Stimulated activated memory B cell treated with anti-CD40 and anti-IgM and Interleukin-4, amounts not matched to agents 10 μg/mL and 1 μg/mL and 100 μg/mL, for 72 hours (primary cell): ENCODE measurements at regions not wholly inside any gene's neighbourhood (a gene's known extent, or its start where the extent isn't known, plus 50 kb on each side); places are given as distances from the start of the nearest gene placed in this dataset.

Experiments used
- ATAC-seq: fragments of 150-1000 bp; cut with Tn5 transposase; 2 replicates; pipeline ENCODE4 v1.10.0; 2021
- H3K27ac Mint-ChIP-seq: one replicate; pipeline ENCODE4 v1.8.0; 2022; ENCODE audit warnings: mild to moderate bottlenecking, mixed read lengths
- H3K27me3 Mint-ChIP-seq: one replicate; pipeline ENCODE4 v1.8.0; 2022; ENCODE audit warnings: mixed read lengths
- H3K36me3 Mint-ChIP-seq: one replicate; pipeline ENCODE4 v1.8.0; 2022; ENCODE audit warnings: mixed read lengths
- H3K4me1 Mint-ChIP-seq: one replicate; pipeline ENCODE4 v1.8.0; 2022; ENCODE audit warnings: mixed read lengths
- H3K4me3 Mint-ChIP-seq: one replicate; pipeline ENCODE4 v1.8.0; 2022; ENCODE audit warnings: mild to moderate bottlenecking, moderate library complexity, mixed read lengths
- H3K9me3 Mint-ChIP-seq: one replicate; pipeline ENCODE4 v1.8.0; 2022; ENCODE audit warnings: mixed read lengths

DNA sequence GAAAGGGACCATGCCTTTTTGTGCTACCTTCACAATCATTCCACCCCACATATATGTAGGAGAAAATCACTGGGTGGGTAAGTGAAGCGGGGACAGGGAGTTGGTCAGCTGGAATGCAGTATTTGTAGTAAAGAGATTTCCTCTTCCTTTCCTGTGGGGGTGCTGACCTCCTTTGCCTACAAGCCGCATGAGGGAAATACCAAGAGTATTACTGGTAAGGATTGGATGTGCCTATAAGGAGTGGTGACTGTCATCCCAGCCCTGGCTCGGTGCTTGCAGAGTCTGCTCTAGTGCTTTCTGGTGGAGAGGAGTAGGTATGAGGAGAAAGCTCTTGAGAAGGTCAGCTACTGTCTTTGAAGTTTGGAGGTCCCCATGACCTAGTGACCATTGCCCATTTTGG lies 324.6 kb downstream of the HRH4 start:
- peaks cover 11% of the 10 kb centered on the region for H3K9me3 Mint-ChIP-seq
- no peaks in the 10 kb centered on the region for H3K36me3 Mint-ChIP-seq
- no peak for ATAC-seq
- no peak overlapping the region for H3K4me3 Mint-ChIP-seq
- H3K27ac Mint-ChIP-seq = no peak overlapping the region
- no peaks in the 10 kb centered on the region for H3K27me3 Mint-ChIP-seq
- no peaks in the 10 kb centered on the region for H3K4me1 Mint-ChIP-seq

DNA sequence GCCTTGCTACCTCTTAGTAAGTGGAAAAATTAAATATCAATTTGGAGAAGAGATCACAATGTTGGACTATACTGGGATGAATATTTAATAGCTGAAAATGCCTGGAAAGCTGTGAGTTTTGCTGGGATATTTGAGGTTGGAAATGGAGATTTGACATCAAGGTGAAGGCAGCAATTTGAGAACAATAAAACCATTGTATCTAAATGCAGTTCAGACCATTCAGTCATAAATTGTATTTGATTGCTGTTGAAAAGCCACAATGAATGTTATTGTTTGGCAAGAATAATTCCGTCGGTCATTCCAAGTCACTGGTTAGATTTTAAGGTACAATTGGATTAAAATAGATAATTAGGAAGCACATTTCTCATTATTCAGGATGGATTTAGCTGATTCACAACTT lies 325.6 kb downstream of the HRH4 start:
- H3K27ac Mint-ChIP-seq = no peak overlapping the region
- ATAC-seq = no peak
- H3K9me3 Mint-ChIP-seq = peaks cover 11% of the 10 kb centered on the region
- H3K27me3 Mint-ChIP-seq = no peaks in the 10 kb centered on the region
- H3K4me3 Mint-ChIP-seq = no peak overlapping the region
- H3K4me1 Mint-ChIP-seq = no peaks in the 10 kb centered on the region
- no peaks in the 10 kb centered on the region for H3K36me3 Mint-ChIP-seq

DNA sequence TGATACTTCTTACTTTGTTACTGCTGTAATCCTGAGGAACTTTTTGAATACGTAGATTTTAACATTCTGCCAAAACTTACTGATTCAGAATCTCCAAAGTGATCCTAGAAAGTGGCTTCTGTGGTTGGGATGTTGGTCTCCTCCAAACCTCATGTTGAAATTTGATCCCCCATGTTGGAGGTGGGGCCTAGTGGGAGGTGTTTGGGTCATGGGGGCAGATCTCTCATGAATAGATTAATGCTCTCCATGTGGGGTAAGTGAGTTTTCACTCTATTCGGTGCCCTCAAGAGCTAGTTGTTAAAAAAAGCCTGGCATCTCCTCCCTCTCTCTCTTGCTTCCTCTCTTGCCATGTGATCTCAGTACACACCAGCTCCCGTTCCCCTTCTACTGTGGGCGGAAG lies 329.9 kb downstream of the HRH4 start:
- Mint-ChIP-seq H3K27ac (no peak overlapping the region), H3K4me3 (no peak overlapping the region), H3K27me3 (no peaks in the 10 kb centered on the region), H3K9me3 (peaks cover 11% of the 10 kb centered on the region), H3K4me1 (no peaks in the 10 kb centered on the region), H3K36me3 (no peaks in the 10 kb centered on the region)
- ATAC-seq = no peak

DNA sequence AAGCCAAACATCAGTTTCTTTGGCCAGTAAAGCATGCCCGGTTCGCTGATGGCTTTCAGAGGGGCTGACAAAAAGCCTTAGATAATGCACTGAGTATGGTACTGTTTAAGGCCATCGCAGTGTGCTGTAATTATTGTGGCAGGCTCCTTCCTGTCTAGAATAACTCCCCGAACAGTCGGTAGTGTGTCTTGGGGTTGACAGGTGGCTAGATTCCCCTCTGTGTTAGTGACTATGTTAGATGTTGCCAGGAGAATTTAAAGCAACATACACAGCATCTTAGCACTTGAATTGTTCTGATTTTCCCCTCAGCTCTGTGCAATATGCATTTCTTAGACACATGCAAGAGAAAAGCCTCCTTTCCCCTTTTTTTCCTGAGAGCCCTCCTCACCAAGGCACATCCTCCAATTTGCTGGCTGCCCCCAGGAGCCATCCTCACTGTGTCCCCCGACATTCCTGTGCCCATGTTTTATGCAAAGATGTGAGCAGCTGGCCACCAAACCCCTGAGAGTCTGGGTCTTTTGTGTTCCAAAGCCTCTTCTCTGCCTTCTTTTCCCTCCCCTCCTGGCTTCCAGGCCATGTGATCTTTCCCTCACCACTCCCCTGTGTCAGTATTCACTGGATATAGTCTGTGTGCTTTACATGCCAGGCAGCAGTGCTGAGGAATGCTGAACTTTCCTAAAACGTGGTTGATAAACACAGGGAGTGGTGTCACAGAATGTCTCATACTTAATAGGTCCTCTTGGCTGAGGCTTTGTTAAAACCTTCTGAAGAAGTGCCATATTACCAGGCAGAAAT lies 331.5 kb downstream of the HRH4 start:
- H3K27ac Mint-ChIP-seq = no peak overlapping the region
- no peak for ATAC-seq
- H3K9me3 Mint-ChIP-seq = peaks cover 11% of the 10 kb centered on the region
- H3K4me3 Mint-ChIP-seq = no peak overlapping the region
- H3K27me3 Mint-ChIP-seq = no peaks in the 10 kb centered on the region
- no peaks in the 10 kb centered on the region for H3K36me3 Mint-ChIP-seq
- no peaks in the 10 kb centered on the region for H3K4me1 Mint-ChIP-seq

DNA sequence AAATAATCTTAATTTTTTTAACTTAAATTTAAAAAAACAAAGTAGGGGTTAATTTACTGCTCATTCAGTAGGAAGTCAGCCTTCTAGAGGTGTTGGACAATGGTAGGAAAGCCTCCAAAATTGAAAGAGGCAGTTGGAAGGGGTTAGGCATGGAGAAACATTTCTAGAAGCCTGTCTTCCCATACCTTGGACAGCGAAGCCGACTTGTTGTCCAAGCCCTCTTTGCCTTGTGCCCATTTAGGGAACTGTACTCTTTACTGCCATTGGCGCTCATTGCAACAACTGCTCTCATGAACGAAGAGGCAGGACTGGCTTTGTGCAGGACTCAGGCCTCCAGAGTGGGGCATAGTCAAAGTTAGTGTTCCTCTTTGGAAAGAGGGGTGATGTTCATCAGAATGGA lies 333.3 kb downstream of the HRH4 start:
- H3K36me3 Mint-ChIP-seq = no peaks in the 10 kb centered on the region
- no peak overlapping the region for H3K27ac Mint-ChIP-seq
- peaks cover 2% of the 10 kb centered on the region for H3K9me3 Mint-ChIP-seq
- H3K27me3 Mint-ChIP-seq = no peaks in the 10 kb centered on the region
- no peaks in the 10 kb centered on the region for H3K4me1 Mint-ChIP-seq
- no peak for ATAC-seq
- no peak overlapping the region for H3K4me3 Mint-ChIP-seq

DNA sequence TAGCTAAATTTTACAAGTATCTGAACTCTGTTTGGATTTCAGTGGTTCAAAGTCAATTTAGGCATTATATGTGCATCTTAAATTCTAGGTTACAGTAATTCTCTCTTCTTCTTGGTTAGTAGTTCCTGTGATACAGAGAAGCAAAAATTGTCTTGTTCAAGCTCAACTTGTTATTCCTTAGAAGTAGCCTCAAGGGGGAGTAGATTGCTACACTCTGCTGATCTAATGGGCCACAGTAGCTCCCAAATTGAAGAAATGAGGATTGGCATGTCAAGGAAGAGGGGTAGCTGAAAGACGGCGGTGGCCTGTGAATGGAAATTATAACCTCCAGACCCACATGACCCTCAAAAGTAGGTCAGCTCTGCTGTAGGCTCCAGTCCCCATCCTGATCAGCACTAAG lies 334.7 kb downstream of the HRH4 start:
- Mint-ChIP-seq H3K4me1 (no peaks in the 10 kb centered on the region), H3K4me3 (no peak overlapping the region), H3K9me3 (no peaks in the 10 kb centered on the region), H3K27me3 (peaks cover 7% of the 10 kb centered on the region), H3K36me3 (no peaks in the 10 kb centered on the region), H3K27ac (no peak overlapping the region)
- no peak for ATAC-seq

DNA sequence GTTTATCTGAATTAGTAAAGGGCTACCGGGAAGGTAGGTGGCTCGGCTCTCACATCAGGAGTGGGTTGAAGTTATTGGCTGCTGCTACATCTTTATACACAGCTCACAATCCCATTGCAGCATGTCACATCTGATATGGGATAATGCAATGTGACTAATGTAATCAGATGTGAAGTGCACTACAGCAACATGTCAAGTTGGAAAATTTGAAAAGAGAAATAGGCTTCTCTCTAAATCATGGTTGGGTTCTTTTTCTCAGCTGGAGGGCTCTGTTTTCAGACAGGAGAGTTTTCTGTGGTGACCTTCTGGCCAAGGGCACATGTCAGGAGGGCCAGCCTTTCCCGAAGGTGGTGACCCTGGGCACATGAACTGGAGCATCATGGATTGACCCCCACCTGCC lies 337.5 kb downstream of the HRH4 start:
- H3K36me3 Mint-ChIP-seq = no peaks in the 10 kb centered on the region
- no peak overlapping the region for H3K4me3 Mint-ChIP-seq
- ATAC-seq = no peak
- no peaks in the 10 kb centered on the region for H3K4me1 Mint-ChIP-seq
- H3K27ac Mint-ChIP-seq = no peak overlapping the region
- H3K9me3 Mint-ChIP-seq = no peaks in the 10 kb centered on the region
- peaks cover 7% of the 10 kb centered on the region for H3K27me3 Mint-ChIP-seq

DNA sequence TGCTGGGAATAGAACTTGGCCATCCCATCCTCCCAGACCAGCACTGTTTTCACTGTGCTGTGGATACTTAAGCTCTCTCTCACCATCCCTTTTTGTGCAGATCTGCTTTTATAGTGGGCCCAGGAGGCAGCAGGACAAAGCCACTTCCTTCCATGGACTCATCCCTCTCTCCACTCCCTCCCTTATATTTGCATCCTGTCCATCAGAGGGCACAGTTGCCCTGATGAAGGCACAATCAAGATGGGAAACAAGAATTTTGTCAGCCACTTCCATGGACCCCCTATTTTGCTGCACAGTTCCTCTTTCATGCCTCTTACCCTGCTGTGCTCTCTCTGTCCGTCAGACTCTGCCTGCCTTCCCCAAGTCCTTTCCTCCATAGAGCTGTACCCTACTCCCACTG lies 338.7 kb downstream of the HRH4 start:
- no peak for ATAC-seq
- Mint-ChIP-seq H3K27ac (no peak overlapping the region), H3K4me3 (no peak overlapping the region), H3K36me3 (no peaks in the 10 kb centered on the region), H3K27me3 (peaks cover 7% of the 10 kb centered on the region), H3K4me1 (no peaks in the 10 kb centered on the region), H3K9me3 (no peaks in the 10 kb centered on the region)

DNA sequence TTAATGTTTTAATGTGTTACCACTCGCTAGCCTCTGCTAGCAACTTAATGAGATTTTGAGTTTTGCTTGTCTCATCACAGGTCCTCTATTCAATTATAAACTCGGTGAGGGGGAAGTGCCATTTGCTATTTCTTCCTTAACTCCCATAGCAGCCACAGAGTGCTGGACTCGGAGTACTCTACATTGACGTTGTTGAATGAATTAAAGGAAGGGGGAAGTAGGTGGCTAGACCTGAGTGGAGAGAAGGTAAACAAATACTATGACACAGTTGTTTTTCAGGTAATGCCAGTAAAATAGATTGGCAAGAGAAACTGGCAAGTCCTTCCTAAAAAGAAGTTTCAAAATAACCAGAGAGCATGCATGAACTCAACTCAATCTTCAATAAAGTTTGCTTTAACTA lies 339.3 kb downstream of the HRH4 start:
- Mint-ChIP-seq H3K27ac (no peak overlapping the region), H3K27me3 (peaks cover 7% of the 10 kb centered on the region), H3K36me3 (no peaks in the 10 kb centered on the region), H3K4me3 (no peak overlapping the region), H3K9me3 (no peaks in the 10 kb centered on the region), H3K4me1 (no peaks in the 10 kb centered on the region)
- no peak for ATAC-seq

DNA sequence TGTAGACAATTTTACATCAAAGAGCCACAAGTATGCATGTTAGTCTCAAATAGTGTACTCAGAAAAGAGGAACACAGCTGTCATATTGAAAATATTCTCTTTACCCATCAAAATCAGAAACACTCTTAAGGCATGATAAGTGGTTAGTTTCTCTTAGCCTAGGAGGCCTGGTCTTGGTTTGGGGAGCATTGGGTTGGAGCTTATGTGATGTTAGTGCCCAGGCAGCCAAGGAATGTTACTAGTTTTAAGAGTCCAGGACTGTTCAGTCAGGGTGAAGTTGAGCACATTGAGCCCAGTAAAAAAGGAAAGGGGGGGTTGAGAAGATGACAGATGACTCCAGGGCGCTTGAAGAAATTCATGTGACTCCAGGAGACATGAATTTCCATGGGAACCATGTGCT lies 340.6 kb downstream of the HRH4 start:
- H3K4me1 Mint-ChIP-seq = no peaks in the 10 kb centered on the region
- H3K27ac Mint-ChIP-seq = no peak overlapping the region
- H3K27me3 Mint-ChIP-seq = peaks cover 7% of the 10 kb centered on the region
- no peak overlapping the region for H3K4me3 Mint-ChIP-seq
- ATAC-seq = no peak
- no peaks in the 10 kb centered on the region for H3K9me3 Mint-ChIP-seq
- H3K36me3 Mint-ChIP-seq = no peaks in the 10 kb centered on the region

DNA sequence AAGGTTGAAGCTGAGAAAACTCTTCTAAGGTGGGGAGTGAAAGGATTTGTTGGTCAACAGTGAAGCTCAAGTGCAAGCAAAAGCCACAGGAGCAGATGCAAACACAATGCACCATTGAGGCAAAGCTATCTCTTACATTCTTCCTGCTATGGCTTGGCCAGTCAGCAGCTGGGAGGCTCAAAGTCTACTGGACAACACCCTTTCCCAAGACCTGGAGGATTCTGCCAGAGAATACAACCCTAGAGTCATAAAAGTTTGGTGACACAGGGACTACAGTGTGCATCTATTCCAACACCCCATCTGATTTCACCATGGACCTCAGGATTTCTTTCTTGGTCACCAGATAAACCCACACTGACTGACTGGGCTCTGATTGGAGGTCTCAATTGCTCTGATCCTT lies 342.0 kb downstream of the HRH4 start:
- no peaks in the 10 kb centered on the region for H3K4me1 Mint-ChIP-seq
- H3K36me3 Mint-ChIP-seq = no peaks in the 10 kb centered on the region
- H3K27me3 Mint-ChIP-seq = peaks cover 7% of the 10 kb centered on the region
- no peak overlapping the region for H3K27ac Mint-ChIP-seq
- no peak for ATAC-seq
- no peak overlapping the region for H3K4me3 Mint-ChIP-seq
- no peaks in the 10 kb centered on the region for H3K9me3 Mint-ChIP-seq

DNA sequence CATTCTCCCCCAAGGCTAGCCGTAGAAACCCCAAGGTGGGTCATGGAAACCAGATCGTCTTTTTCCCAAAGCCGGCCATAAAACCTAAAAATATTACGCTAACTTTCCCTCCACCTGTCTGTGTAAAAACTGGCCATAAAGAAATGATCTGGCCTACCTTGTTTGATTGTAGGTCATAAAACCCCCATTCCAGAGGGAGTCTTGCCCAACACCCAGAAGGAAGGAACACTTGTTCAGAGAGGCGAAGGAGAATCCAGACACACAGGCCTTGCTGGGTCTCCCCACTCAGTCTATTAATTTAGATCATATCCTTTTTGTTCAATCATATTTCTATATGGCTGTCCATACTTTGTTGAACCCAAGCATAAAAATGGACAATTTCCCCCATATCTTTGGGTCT lies 344.7 kb downstream of the HRH4 start:
- no peaks in the 10 kb centered on the region for H3K36me3 Mint-ChIP-seq
- peaks cover 10% of the 10 kb centered on the region for H3K9me3 Mint-ChIP-seq
- no peak overlapping the region for H3K27ac Mint-ChIP-seq
- ATAC-seq = no peak
- no peak overlapping the region for H3K4me3 Mint-ChIP-seq
- H3K4me1 Mint-ChIP-seq = no peaks in the 10 kb centered on the region
- H3K27me3 Mint-ChIP-seq = no peaks in the 10 kb centered on the region

DNA sequence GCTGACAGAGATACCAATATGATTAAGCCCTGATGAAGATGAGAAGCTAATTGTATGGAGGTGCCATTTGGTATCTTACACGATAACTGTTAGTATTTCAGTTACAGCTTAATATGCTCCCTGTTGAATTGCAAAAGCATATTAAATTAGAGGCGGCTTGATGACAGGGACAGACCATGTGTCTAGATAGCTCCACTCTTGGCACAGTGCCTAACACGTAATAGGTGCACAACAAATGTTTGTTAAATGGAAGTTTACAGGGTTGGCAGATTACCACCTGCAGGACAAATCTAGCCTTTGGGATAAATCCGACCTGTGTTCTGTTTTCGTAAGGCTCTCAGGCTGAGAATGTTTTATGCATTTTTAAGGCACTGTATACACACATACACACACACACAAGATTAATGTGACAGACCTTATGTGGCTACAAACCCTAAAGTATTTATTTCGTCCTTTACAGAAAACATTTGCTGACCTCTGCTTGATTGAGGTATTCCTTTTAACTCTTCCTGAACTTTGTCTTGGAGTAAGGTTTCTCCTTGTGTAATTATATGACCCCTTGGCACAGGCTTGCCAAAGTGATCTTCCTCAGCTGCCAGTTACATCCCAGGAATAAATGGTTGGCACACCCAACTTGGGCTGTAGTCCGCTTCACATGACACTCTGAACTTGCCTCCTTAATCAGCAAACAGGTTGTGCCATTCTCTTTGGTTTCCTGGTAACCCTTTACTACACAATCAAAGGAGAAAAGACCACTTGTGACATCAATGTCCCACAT lies 348.9 kb downstream of the HRH4 start:
- Mint-ChIP-seq H3K9me3 (peaks cover 13% of the 10 kb centered on the region), H3K36me3 (no peaks in the 10 kb centered on the region), H3K27me3 (no peaks in the 10 kb centered on the region), H3K4me1 (no peaks in the 10 kb centered on the region), H3K4me3 (no peak overlapping the region), H3K27ac (no peak overlapping the region)
- no peak for ATAC-seq

DNA sequence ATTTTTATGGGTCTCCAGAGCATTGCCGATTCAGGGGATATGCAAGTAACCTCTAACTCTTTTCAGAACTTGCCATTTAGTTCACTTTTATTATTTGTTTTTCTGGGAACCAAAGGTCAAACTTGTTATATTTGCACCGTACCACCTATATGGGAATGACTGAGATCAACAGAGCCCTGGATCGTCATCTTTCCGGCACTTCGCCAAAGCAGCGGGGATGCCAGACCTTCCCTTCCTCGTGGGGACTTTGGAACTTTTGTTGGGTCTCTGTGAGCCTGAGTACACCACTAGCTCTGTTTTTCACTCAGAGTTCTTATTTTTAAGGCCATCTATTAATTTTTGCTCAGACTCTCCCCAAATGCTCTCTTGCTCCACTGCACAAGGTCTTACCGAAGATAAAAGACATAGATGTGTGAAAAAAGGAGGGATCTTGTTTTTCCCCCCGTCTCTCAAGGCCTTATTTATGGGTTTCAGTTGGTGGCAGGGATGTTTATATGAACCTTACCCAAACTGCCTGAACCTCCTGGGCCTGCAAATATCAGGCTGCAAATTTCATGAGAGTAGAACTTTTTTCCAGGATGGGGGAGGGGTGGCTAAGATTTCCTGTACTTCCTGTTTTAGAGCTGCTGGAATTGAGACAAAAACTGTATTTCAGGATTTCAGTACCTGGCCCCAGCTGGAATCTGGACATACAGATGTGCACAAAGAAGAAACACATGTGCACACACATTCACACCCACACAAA lies 350.3 kb downstream of the HRH4 start:
- no peak for ATAC-seq
- Mint-ChIP-seq H3K27me3 (no peaks in the 10 kb centered on the region), H3K36me3 (no peaks in the 10 kb centered on the region)

DNA sequence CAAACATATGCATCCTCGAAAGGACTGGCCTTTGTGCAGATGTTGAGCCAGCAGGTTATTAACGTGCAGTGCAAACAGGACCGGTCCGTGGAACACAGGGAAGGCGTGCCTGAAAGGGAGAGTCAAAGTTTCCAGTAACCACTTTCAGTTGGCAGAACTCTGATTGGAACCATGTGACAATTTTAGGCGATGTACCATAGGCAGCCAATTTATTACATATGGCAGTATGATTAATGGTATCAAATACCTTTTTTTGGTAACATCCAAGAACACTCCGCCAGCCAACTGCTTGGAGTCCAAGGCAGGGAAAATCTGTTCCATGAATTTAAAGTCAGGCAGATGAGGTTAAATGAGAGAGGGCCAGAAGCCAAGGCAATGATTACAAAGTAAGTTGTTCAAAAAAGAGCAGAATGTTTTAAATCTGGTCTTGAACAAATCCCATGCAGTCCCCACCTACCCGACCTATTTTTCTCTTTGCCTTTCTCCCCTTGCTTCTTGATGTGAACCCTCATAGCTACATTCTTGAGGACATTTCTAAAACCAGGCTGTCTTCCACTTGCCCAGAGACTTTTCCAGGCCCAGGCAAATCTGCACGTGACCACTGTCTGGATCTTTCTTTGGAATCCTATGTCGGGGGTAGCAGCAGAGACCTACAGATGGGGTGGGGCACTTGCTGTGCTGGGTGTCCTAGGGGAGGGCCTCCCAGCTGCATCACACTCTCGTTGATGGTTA lies 351.7 kb downstream of the HRH4 start:
- Mint-ChIP-seq H3K27me3 (no peaks in the 10 kb centered on the region), H3K36me3 (no peaks in the 10 kb centered on the region), H3K4me3 (no peak overlapping the region), H3K27ac (no peak overlapping the region), H3K9me3 (peaks cover 13% of the 10 kb centered on the region), H3K4me1 (no peaks in the 10 kb centered on the region)
- no peak for ATAC-seq

More for the DNA sequence above, 350.3 kb downstream of the HRH4 start:
- no peak overlapping the region for H3K27ac Mint-ChIP-seq
- H3K4me3 Mint-ChIP-seq = no peak overlapping the region
- H3K4me1 Mint-ChIP-seq = no peaks in the 10 kb centered on the region
- peaks cover 13% of the 10 kb centered on the region for H3K9me3 Mint-ChIP-seq
